GM19324 (cell line): ENCODE measurements at regions not wholly inside any gene's neighbourhood (a gene's known extent, or its start where the extent isn't known, plus 50 kb on each side); places are given as distances from the start of the nearest gene placed in this dataset.
"Not testable (repeated sequence)": the region's sequence is repeated elsewhere in the genome, so short reads cannot be mapped to it uniquely, and the experiment has no call there.

ENCODE experiments used
- ATAC-seq: cut with Tn5 transposase; IDR thresholded peaks from one replicate; pipeline ENCODE4 v1.9.1; 2021; ENCODE audit warnings: mild to moderate bottlenecking, moderate library complexity; ENCODE audit not compliant: unreplicated experiment, low FRiP score

GRCh38 chr18:38807915-38808314 lies 1242.3 kb upstream of the CELF4 start:
- ATAC-seq = no peak

- no peak for ATAC-seq
Observed at GRCh38 chr18:38805256-38805655, 1239.7 kb upstream of the CELF4 start.

- ATAC-seq = no peak
Observed at GRCh38 chr18:38801640-38802039, 1236.0 kb upstream of the CELF4 start.

GRCh38 chr18:38796762-38797161 lies 1231.2 kb upstream of the CELF4 start:
- no peak for ATAC-seq

GRCh38 chr18:38792731-38793130 lies 1227.1 kb upstream of the CELF4 start:
- no peak for ATAC-seq

- ATAC-seq = no peak
Observed at GRCh38 chr18:38790786-38791185, 1225.2 kb upstream of the CELF4 start.

- ATAC-seq = no peak
Observed at GRCh38 chr18:38790303-38790702, 1224.7 kb upstream of the CELF4 start.

GRCh38 chr18:38789141-38789540 lies 1223.5 kb upstream of the CELF4 start:
- no peak for ATAC-seq

GRCh38 chr18:38786906-38787305 lies 1221.3 kb upstream of the CELF4 start:
- no peak for ATAC-seq

GRCh38 chr18:38771620-38772019 lies 1206.0 kb upstream of the CELF4 start:
- ATAC-seq = not testable (repeated sequence)

- ATAC-seq = no peak
Observed at GRCh38 chr18:38768504-38768903, 1202.9 kb upstream of the CELF4 start.

- no peak for ATAC-seq
Observed at GRCh38 chr18:38759457-38759856, 1193.9 kb upstream of the CELF4 start.

GRCh38 chr18:38756436-38756835 lies 1190.8 kb upstream of the CELF4 start:
- ATAC-seq = no peak

- no peak for ATAC-seq
Observed at GRCh38 chr18:38752430-38752829, 1186.8 kb upstream of the CELF4 start.

GRCh38 chr18:38751898-38752297 lies 1186.3 kb upstream of the CELF4 start:
- ATAC-seq = no peak

- ATAC-seq = no peak
Observed at GRCh38 chr18:38751211-38751610, 1185.6 kb upstream of the CELF4 start.

- no peak for ATAC-seq
Observed at GRCh38 chr18:38750751-38751150, 1185.2 kb upstream of the CELF4 start.

- no peak for ATAC-seq
Observed at GRCh38 chr18:38747153-38747552, 1181.6 kb upstream of the CELF4 start.

GRCh38 chr18:38720181-38720580 lies 1154.6 kb upstream of the CELF4 start:
- not testable (repeated sequence) for ATAC-seq

- no peak for ATAC-seq
Observed at GRCh38 chr18:38718365-38718901, 1152.8 kb upstream of the CELF4 start.

GRCh38 chr18:38709122-38709521 lies 1143.5 kb upstream of the CELF4 start:
- no peak for ATAC-seq

GRCh38 chr18:38706373-38706772 lies 1140.8 kb upstream of the CELF4 start:
- no peak for ATAC-seq

- no peak for ATAC-seq
Observed at GRCh38 chr18:38698088-38698487, 1132.5 kb upstream of the CELF4 start.
